IMR-90 (cell line): ENCODE measurements at regions not wholly inside any gene's neighbourhood (a gene's known extent, or its start where the extent isn't known, plus 50 kb on each side); places are given as distances from the start of the nearest gene placed in this dataset.

Experiments
- ATAC-seq: fragments of 200-7000 bp; cut with Tn5 transposase; 2 replicates; pipeline ENCODE4 v1.9.1; 2020; ENCODE audit warnings: low read depth, mild to moderate bottlenecking, moderate library complexity
- BruUV-seq: library from RNA; stranded (reverse); fragments of 400-500 nt; replicated peaks from 2 replicates; lab custom pipeline; 2021; lab: Mats Ljungman, UMichigan
- CTCF ChIA-PET: fragments of 300-600 bp; formaldehyde crosslinking; extraction: SDS; loops from one replicate; lab custom pipeline; 2021; ENCODE audit warnings: antibody characterized with exemption; lab: Yijun Ruan, JAX
- POLR2A ChIA-PET: fragments of 300-600 bp; sonication (Branson Sonifier 250); formaldehyde crosslinking; loops from one replicate; lab custom pipeline; 2022; ENCODE audit warnings: antibody characterized with exemption; ENCODE audit not compliant: unreplicated experiment; lab: Charles Lee
- DNase-seq: peaks from one replicate; pipeline ENCODE4 v3.0.0; 2013
- H2AFZ ChIP-seq: replicated peaks from 2 replicates; pipeline ENCODE3; 2013; ENCODE audit warnings: low read length, mild to moderate bottlenecking; ENCODE audit not compliant: poor library complexity
- H2AK5ac ChIP-seq: 2 replicates; pipeline ENCODE4 v1.6.1; 2013; ENCODE audit warnings: low read depth, low read length, inconsistent platforms
- H2AK9ac ChIP-seq: replicated peaks from 2 replicates; pipeline ENCODE3; 2013; ENCODE audit warnings: mild to moderate bottlenecking, low read depth, low read length, moderate library complexity; ENCODE audit not compliant: poor library complexity
- H2BK120ac ChIP-seq: 2 replicates; pipeline ENCODE4 v1.6.1; 2013; ENCODE audit warnings: low read depth, low read length, inconsistent platforms
- H2BK15ac ChIP-seq: 3 replicates; pipeline ENCODE4 v1.6.1; 2013; ENCODE audit warnings: low read depth, low read length, inconsistent platforms
- H2BK20ac ChIP-seq: 2 replicates; pipeline ENCODE4 v1.6.1; 2013; ENCODE audit warnings: low read depth, mild to moderate bottlenecking, inconsistent platforms, low read length, moderate library complexity
- H2BK5ac ChIP-seq: 2 replicates; pipeline ENCODE4 v1.6.1; 2013; ENCODE audit warnings: mild to moderate bottlenecking, low read depth, low read length, inconsistent platforms; ENCODE audit not compliant: poor library complexity, severe bottlenecking
- H3K14ac ChIP-seq: replicated peaks from 2 replicates; pipeline ENCODE4 v1.6.1; 2013; ENCODE audit warnings: low read depth, low read length, inconsistent platforms
- H3K18ac ChIP-seq: 2 replicates; pipeline ENCODE4 v1.6.1; 2013; ENCODE audit warnings: low read depth, low read length, control low read depth
- H3K23ac ChIP-seq: 2 replicates; pipeline ENCODE4 v1.6.1; 2013; ENCODE audit warnings: low read depth, low read length, inconsistent platforms
- H3K27ac ChIP-seq: 2 replicates; pipeline ENCODE4 v1.5.1; 2013; ENCODE audit warnings: mild to moderate bottlenecking, control low read depth, low read length; ENCODE audit not compliant: insufficient read depth
- H3K27me3 ChIP-seq: 2 replicates; pipeline ENCODE4 v1.6.1; 2013; ENCODE audit warnings: low read length; ENCODE audit not compliant: control insufficient read depth, insufficient read depth
- H3K36me3 ChIP-seq: 2 replicates; pipeline ENCODE4 v1.6.1; 2013; ENCODE audit warnings: low read length, mixed read lengths; ENCODE audit not compliant: control insufficient read depth, insufficient read depth
- H3K4ac ChIP-seq: 2 replicates; pipeline ENCODE4 v1.6.1; 2013; ENCODE audit warnings: low read depth, low read length, inconsistent platforms
- H3K4me1 ChIP-seq: 2 replicates; pipeline ENCODE4 v1.6.1; 2013; ENCODE audit warnings: low read length, mixed read lengths; ENCODE audit not compliant: control insufficient read depth, insufficient read depth
- H3K4me2 ChIP-seq: 2 replicates; pipeline ENCODE4 v1.6.1; 2013; ENCODE audit warnings: low read depth, mild to moderate bottlenecking, control low read depth, low read length, moderate library complexity
- H3K4me3 ChIP-seq: 2 replicates; pipeline ENCODE4 v1.5.1; 2013; ENCODE audit warnings: low read depth, mild to moderate bottlenecking, control low read depth, low read length, moderate library complexity; ENCODE audit not compliant: insufficient read depth
- H3K56ac ChIP-seq: 2 replicates; pipeline ENCODE4 v1.6.1; 2013; ENCODE audit warnings: low read length, inconsistent platforms; ENCODE audit not compliant: insufficient read depth; ENCODE audit errors: extremely low read depth
- H3K79me1 ChIP-seq, 2 experiments: 2 replicates each; pipeline ENCODE4 v1.6.1; 2013; ENCODE audit warnings: low read length in 2 of 2, inconsistent platforms in 1 of 2, low read depth in 1 of 2
- H3K9ac ChIP-seq: 2 replicates; pipeline ENCODE4 v1.6.1; 2013; ENCODE audit warnings: low read depth, low read length, control low read depth
- H3K9me1 ChIP-seq: 2 replicates; pipeline ENCODE4 v1.6.1; 2013; ENCODE audit warnings: low read length, inconsistent platforms; ENCODE audit not compliant: insufficient read depth
- H3K9me3 ChIP-seq: 2 replicates; pipeline ENCODE4 v1.6.1; 2013; ENCODE audit warnings: low read length; ENCODE audit not compliant: control insufficient read depth, insufficient read depth
- H4K20me1 ChIP-seq: 2 replicates; pipeline ENCODE4 v1.6.1; 2013; ENCODE audit warnings: low read length, inconsistent platforms; ENCODE audit not compliant: insufficient read depth
- H4K5ac ChIP-seq: 2 replicates; pipeline ENCODE4 v1.6.1; 2013; ENCODE audit warnings: mild to moderate bottlenecking, low read depth, low read length, control low read depth
- H4K8ac ChIP-seq, 2 experiments: 2 replicates each; pipeline ENCODE4 v1.6.1; 2013; ENCODE audit warnings: low read depth in 2 of 2, low read length in 2 of 2, control low read depth in 1 of 2, inconsistent platforms in 1 of 2
- H4K91ac ChIP-seq: 2 replicates; pipeline ENCODE4 v1.6.1; 2013; ENCODE audit warnings: low read depth, low read length, inconsistent platforms; ENCODE audit not compliant: insufficient read depth
- BHLHE40 ChIP-seq: fragments of 150-350 bp; IDR thresholded peaks from 2 replicates; pipeline ENCODE4 v1.6.1; 2016; ENCODE audit warnings: mild to moderate bottlenecking, low read depth, low read length
- CHD1 ChIP-seq: IDR thresholded peaks from 2 replicates; pipeline ENCODE4 v1.6.1; 2012; ENCODE audit warnings: low read depth, low read length, improper control_type of control experiment
- FOS ChIP-seq: fragments of 150-350 bp; IDR thresholded peaks from 2 replicates; pipeline ENCODE4 v1.6.1; 2016; ENCODE audit warnings: low read depth, low read length
- MAFK ChIP-seq: IDR thresholded peaks from 2 replicates; pipeline ENCODE4 v1.6.1; 2012; ENCODE audit warnings: low read depth, low read length, improper control_type of control experiment
- MAZ ChIP-seq: IDR thresholded peaks from 2 replicates; pipeline ENCODE4 v1.6.1; 2012; ENCODE audit warnings: low read depth, mild to moderate bottlenecking, low read length, improper control_type of control experiment, moderate library complexity, borderline replicate concordance
- NFE2L2 ChIP-seq: fragments of 150-350 bp; IDR thresholded peaks from 2 replicates; pipeline ENCODE4 v1.6.1; 2016; ENCODE audit warnings: low read depth, mild to moderate bottlenecking, low read length
- POLR2A ChIP-seq: IDR thresholded peaks from 2 replicates; pipeline ENCODE4 v1.6.1; 2012; ENCODE audit warnings: mild to moderate bottlenecking, low read depth, low read length
- RAD21 ChIP-seq: IDR thresholded peaks from 2 replicates; pipeline ENCODE4 v1.6.1; 2012; ENCODE audit warnings: low read length, improper control_type of control experiment
- RCOR1 ChIP-seq: IDR thresholded peaks from 2 replicates; pipeline ENCODE4 v1.6.1; 2012; ENCODE audit warnings: mild to moderate bottlenecking, low read length, improper control_type of control experiment; ENCODE audit not compliant: insufficient replicate concordance
- RFX5 ChIP-seq: IDR thresholded peaks from 2 replicates; pipeline ENCODE4 v1.8.0; 2012; ENCODE audit warnings: low read depth, mild to moderate bottlenecking, low read length, moderate library complexity
- WGBS, 2 experiments: methylation state at CpG; one replicate each; pipeline versions ENCODE4 v1.1.5 to v1.1.7; 2013; ENCODE audit warnings: missing lambda C conversion rate in 2 of 2; ENCODE audit not compliant: insufficient read length in 1 of 2; ENCODE audit errors: extremely low coverage in 2 of 2; 5-methylcytosine and 5-hydroxymethylcytosine counted together
- dilution Hi-C: fragments of 300-500 bp; cut with HindIII; formaldehyde crosslinking; loops from one replicate; pipeline ENCODE4 v1.14.3; 2018; ENCODE audit warnings: low sequenced_read_pairs; ENCODE audit not compliant: unreplicated experiment
- in situ Hi-C: fragments of 300-500 bp; cut with MboI; formaldehyde crosslinking; loops from 3 replicates; pipeline ENCODE4 v1.14.3; 2019; ENCODE audit warnings: low sequenced_read_pairs, inconsistent platforms, mixed read lengths
- intact Hi-C: fragments of 100-400 bp; cut with micrococcal nuclease; formaldehyde crosslinking; loops from 2 replicates; pipeline ENCODE4 v1.10.0; 2022
- TF ChIP-seq, protein P1 (sequence below): conservative IDR thresholded peaks from 2 replicates; pipeline ENCODE4 v1.5.1; 2012; ENCODE audit warnings: mild to moderate bottlenecking, low read depth, low read length, improper control_type of control experiment
- TF ChIP-seq, protein P2 (sequence below): fragments of 150-350 bp; IDR thresholded peaks from 2 replicates; pipeline ENCODE4 v1.6.1; 2017; ENCODE audit warnings: mild to moderate bottlenecking, antibody characterized with exemption, low read length, low read depth
- TF ChIP-seq, protein P3 (sequence below): fragments of 150-350 bp; IDR thresholded peaks from 2 replicates; pipeline ENCODE4 v1.6.1; 2016; ENCODE audit warnings: low read depth, mild to moderate bottlenecking, low read length, moderate library complexity, borderline replicate concordance

DNA sequence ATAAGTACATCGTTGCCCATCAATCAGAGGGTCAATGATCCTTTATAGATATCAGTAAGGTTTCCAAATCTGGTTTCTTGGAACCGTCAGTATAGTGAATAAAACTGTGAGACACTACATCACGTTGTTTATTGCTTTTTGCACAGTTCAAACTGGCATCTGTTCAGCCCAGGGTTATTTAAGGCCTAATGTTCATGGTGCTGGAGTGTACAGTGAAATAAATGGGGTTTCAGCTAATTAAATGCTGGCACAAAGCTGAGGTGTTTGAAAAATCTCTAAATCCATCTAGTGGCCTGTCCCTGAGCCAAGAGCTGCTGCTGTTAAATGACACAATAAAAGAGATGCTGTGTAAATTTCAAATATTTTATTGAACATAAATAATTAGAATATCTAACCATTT, 69.9 kb downstream of the RPS29 start:
- H3K23ac ChIP-seq: no peak overlapping the region
- POLR2A ChIA-PET: no interaction called here
- ATAC-seq: no peak

More for the DNA sequence above, 69.9 kb downstream of the RPS29 start:
- in situ Hi-C loops (no loop called here), intact Hi-C loops (no loop called here), dilution Hi-C loops (no loop called here)
- CTCF ChIA-PET: no interaction called here
- WGBS, 2 experiments: no CpG with 5 or more reads among the region's 3 CpGs
- H3K14ac ChIP-seq: no peak overlapping the region
- no peak overlapping the region for H3K4me3 ChIP-seq
- no peak overlapping the region for H2AFZ ChIP-seq
- H2AK9ac ChIP-seq: no peak overlapping the region
- H2AK5ac ChIP-seq: no peak overlapping the region
- H3K18ac ChIP-seq: no peak overlapping the region
- no peak overlapping the region for H3K9ac ChIP-seq
- no peaks in the 10 kb centered on the region for H3K36me3 ChIP-seq
- no peak overlapping the region for H3K56ac ChIP-seq
- no peak overlapping the region for H4K5ac ChIP-seq
- no peak overlapping the region for H2BK5ac ChIP-seq
- H2BK15ac ChIP-seq: no peak overlapping the region
- H4K20me1 ChIP-seq: no peaks in the 10 kb centered on the region
- H3K4me1 ChIP-seq: no peaks in the 10 kb centered on the region; the same call in 1 of the 2 replicates
- H3K4ac ChIP-seq: no peak overlapping the region
- no peak overlapping the region for H3K27ac ChIP-seq
- no peak overlapping the region for H4K91ac ChIP-seq
- TF ChIP-seq, protein P1, sequence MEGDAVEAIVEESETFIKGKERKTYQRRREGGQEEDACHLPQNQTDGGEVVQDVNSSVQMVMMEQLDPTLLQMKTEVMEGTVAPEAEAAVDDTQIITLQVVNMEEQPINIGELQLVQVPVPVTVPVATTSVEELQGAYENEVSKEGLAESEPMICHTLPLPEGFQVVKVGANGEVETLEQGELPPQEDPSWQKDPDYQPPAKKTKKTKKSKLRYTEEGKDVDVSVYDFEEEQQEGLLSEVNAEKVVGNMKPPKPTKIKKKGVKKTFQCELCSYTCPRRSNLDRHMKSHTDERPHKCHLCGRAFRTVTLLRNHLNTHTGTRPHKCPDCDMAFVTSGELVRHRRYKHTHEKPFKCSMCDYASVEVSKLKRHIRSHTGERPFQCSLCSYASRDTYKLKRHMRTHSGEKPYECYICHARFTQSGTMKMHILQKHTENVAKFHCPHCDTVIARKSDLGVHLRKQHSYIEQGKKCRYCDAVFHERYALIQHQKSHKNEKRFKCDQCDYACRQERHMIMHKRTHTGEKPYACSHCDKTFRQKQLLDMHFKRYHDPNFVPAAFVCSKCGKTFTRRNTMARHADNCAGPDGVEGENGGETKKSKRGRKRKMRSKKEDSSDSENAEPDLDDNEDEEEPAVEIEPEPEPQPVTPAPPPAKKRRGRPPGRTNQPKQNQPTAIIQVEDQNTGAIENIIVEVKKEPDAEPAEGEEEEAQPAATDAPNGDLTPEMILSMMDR: no peak
- no peak for TF ChIP-seq NFE2L2
- no peak for TF ChIP-seq POLR2A
- TF ChIP-seq RAD21: no peak
- TF ChIP-seq FOS: no peak
- no peak for TF ChIP-seq BHLHE40
- no peak for TF ChIP-seq RCOR1
- TF ChIP-seq CHD1: no peak
- no peak for TF ChIP-seq RFX5
- no peak for TF ChIP-seq MAFK
- TF ChIP-seq, protein P2, sequence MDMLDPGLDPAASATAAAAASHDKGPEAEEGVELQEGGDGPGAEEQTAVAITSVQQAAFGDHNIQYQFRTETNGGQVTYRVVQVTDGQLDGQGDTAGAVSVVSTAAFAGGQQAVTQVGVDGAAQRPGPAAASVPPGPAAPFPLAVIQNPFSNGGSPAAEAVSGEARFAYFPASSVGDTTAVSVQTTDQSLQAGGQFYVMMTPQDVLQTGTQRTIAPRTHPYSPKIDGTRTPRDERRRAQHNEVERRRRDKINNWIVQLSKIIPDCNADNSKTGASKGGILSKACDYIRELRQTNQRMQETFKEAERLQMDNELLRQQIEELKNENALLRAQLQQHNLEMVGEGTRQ: no peak
- TF ChIP-seq MAZ: no peak
- TF ChIP-seq, protein P3, sequence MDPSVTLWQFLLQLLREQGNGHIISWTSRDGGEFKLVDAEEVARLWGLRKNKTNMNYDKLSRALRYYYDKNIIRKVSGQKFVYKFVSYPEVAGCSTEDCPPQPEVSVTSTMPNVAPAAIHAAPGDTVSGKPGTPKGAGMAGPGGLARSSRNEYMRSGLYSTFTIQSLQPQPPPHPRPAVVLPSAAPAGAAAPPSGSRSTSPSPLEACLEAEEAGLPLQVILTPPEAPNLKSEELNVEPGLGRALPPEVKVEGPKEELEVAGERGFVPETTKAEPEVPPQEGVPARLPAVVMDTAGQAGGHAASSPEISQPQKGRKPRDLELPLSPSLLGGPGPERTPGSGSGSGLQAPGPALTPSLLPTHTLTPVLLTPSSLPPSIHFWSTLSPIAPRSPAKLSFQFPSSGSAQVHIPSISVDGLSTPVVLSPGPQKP: no peak
- BruUV-seq: no TSS peak
- H3K9me1 ChIP-seq: no peaks in the 10 kb centered on the region
- H3K27me3 ChIP-seq: no peaks in the 10 kb centered on the region
- no peak overlapping the region for H2BK20ac ChIP-seq
- no peak for DNase-seq
- no peak overlapping the region for H4K8ac ChIP-seq
- H3K79me1 ChIP-seq: no peaks in the 10 kb centered on the region
- H2BK120ac ChIP-seq: no peak overlapping the region
- no peak overlapping the region for H3K4me2 ChIP-seq
- H3K9me3 ChIP-seq: no peaks in the 10 kb centered on the region
